HL-60 (cell line): ENCODE measurements at regions not wholly inside any gene's neighbourhood (a gene's known extent, or its start where the extent isn't known, plus 50 kb on each side); places are given as distances from the start of the nearest gene placed in this dataset.

Experiments
- DNase-seq, 2 experiments: peaks; one replicate each; pipeline ENCODE4 v3.0.0-alpha.2; 2010 to 2020; ENCODE audit warnings: low read depth in 1 of 2, low spot score in 1 of 2
- H3K27ac ChIP-seq: fragments of 250-450 bp; sonication (Bioruptor Pico); replicated peaks from 2 replicates; pipeline ENCODE4 v1.5.1; 2020; ENCODE audit warnings: mild to moderate bottlenecking, moderate library complexity
- H3K27me3 ChIP-seq: fragments of 250-450 bp; sonication (Bioruptor Pico); 2 replicates; pipeline ENCODE4 v1.5.1; 2021; ENCODE audit warnings: mild to moderate bottlenecking, moderate library complexity; ENCODE audit not compliant: insufficient read depth, poor library complexity, severe bottlenecking
- H3K4me3 ChIP-seq: replicated peaks from 2 replicates; pipeline ENCODE4 v1.5.1; 2011; ENCODE audit warnings: mild to moderate bottlenecking, control low read depth, low read length; ENCODE audit not compliant: insufficient read depth
- CTCF ChIP-seq: IDR thresholded peaks from one replicate; pipeline ENCODE4 v1.5.1; 2011; ENCODE audit warnings: low read length, control low read depth, inconsistent platforms; ENCODE audit not compliant: insufficient read depth
- GABPA ChIP-seq: IDR thresholded peaks from 2 replicates; pipeline ENCODE4 v1.6.1; 2012; ENCODE audit warnings: low read depth
- POLR2AphosphoS5 ChIP-seq: IDR thresholded peaks from 2 replicates; pipeline ENCODE4 v1.6.1; 2012; ENCODE audit warnings: low read depth
- REST ChIP-seq: IDR thresholded peaks from 2 replicates; pipeline ENCODE4 v1.6.1; 2012; ENCODE audit warnings: low read depth; ENCODE audit not compliant: insufficient replicate concordance
- SPI1 ChIP-seq: IDR thresholded peaks from 2 replicates; pipeline ENCODE4 v1.6.1; 2012; ENCODE audit warnings: low read depth, mild to moderate bottlenecking, borderline replicate concordance

DNA sequence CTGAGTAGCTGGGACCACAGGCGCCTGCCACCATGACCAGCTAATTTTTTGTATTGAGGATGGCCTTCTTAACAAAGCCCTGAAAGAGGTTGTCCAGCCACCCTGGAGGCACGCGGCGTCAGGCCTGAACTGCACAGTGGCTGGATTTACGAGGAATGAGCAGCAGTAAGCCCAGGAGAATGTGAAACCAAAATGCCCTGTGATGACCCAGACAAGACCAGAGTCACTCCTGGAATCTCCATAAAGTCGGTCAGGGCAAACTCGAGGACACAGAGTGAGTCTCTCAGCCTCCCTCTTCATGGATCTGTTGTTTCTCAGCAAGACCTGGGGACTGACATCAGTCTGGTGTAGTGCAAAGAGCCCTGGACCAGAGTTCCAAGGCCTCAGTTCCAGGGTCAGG is 53.2 kb upstream of the C5orf58 start:
- DNase-seq: no peak
- no peak for TF ChIP-seq REST
- TF ChIP-seq SPI1: no peak
- no peak for TF ChIP-seq CTCF
- no peak for TF ChIP-seq POLR2AphosphoS5
- no peak for TF ChIP-seq GABPA
- H3K27me3 ChIP-seq: no peaks in the 10 kb centered on the region
- H3K4me3 ChIP-seq: no peak overlapping the region
- no peak overlapping the region for H3K27ac ChIP-seq

DNA sequence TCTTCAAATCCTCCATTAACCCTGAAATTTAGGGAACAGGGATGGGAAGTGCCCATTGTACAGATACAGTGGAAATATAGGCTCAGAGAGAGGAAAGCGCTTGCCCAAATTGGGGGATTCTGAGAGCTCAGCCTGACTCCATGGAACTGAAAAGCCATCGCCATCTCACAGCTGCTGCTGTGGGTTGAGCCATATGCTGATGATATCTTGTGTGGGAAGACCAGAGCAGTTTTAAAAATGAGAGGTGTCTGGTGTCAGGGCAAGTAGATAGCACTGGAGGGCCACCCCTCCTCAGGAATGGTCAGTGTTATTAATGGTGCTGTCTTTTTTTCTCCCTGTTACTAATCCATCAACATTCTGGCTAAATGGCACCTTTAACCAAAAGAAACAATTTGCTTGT is 50.9 kb upstream of the C5orf58 start:
- Histone ChIP-seq H3K27ac (no peak overlapping the region), H3K4me3 (no peak overlapping the region), H3K27me3 (no peaks in the 10 kb centered on the region)
- TF ChIP-seq GABPA (no peak), SPI1 (no peak), CTCF (no peak), REST (no peak), POLR2AphosphoS5 (no peak)
- DNase-seq: no peak

DNA sequence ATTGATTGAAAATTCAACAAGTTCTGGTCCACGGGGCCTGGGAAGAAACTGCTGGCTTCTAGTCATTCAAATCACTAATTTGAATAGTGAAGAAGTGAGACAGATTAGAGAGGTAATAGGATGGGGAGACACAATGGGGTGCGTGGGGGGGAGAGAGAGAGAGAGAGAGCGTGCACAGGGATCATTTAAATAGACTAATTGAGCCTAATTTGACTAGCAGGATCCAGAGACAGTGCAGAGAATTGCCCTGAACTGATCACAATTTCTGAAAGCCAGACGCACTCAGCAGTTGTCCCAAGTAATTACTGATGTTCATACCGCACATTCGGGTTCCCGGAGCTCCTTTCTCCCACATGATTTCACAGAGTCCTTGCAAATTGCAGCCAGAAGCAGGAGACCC is 50.3 kb upstream of the C5orf58 start:
- Histone ChIP-seq H3K27me3 (no peaks in the 10 kb centered on the region), H3K4me3 (no peak overlapping the region), H3K27ac (no peak overlapping the region)
- TF ChIP-seq SPI1: no peak
- no peak for TF ChIP-seq GABPA
- no peak for TF ChIP-seq POLR2AphosphoS5
- TF ChIP-seq REST: no peak
- TF ChIP-seq CTCF: no peak
- DNase-seq: no peak
